Stomach (tissue), 4 donors: ENCODE measurements at regions not wholly inside any gene's neighbourhood (a gene's known extent, or its start where the extent isn't known, plus 50 kb on each side); places are given as distances from the start of the nearest gene placed in this dataset.

ENCODE experiments used
- POLR2A ChIP-seq, 4 donors: fragments of 450-650 bp; IDR thresholded peaks; one replicate each; pipeline ENCODE4 v1.6.1; 2016; ENCODE audit warnings: antibody characterized with exemption in 4 of 4, control low read depth in 2 of 4, mild to moderate bottlenecking in 1 of 4, moderate library complexity in 1 of 4
- TF ChIP-seq, protein P1 (sequence below), 7 experiments: fragments of 450-650 bp in 4 of 7; fragments of 200-600 bp in 3 of 7; sonication (generic) in 3 of 7; IDR thresholded peaks; one replicate each; pipeline ENCODE4 v1.5.1; 2016 to 2019; ENCODE audit warnings: antibody characterized with exemption in 7 of 7, control low read depth in 2 of 7, mild to moderate bottlenecking in 1 of 7

DNA sequence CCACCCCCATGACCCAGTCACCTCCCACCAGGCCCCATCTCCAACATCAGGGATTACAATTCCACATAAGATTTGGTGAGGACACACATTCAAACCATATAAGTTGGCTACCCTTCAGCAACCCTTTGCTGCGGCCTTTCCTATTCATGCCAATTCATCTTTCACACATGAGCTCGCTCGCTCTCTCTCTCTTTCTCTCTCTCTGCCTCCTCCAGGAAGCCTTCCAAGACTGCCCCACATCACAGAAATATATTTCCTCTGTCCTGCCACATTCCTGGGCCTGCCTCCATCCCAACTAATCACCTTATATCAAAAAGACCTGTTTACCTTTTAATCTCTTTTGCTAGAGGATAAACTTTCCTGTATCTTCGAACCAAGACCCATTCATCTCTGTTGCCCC is 188.9 kb downstream of the TTC32 start:
- no peak for TF ChIP-seq POLR2A (IDR thresholded peaks at IDR 0.05)
- TF ChIP-seq, protein P1, sequence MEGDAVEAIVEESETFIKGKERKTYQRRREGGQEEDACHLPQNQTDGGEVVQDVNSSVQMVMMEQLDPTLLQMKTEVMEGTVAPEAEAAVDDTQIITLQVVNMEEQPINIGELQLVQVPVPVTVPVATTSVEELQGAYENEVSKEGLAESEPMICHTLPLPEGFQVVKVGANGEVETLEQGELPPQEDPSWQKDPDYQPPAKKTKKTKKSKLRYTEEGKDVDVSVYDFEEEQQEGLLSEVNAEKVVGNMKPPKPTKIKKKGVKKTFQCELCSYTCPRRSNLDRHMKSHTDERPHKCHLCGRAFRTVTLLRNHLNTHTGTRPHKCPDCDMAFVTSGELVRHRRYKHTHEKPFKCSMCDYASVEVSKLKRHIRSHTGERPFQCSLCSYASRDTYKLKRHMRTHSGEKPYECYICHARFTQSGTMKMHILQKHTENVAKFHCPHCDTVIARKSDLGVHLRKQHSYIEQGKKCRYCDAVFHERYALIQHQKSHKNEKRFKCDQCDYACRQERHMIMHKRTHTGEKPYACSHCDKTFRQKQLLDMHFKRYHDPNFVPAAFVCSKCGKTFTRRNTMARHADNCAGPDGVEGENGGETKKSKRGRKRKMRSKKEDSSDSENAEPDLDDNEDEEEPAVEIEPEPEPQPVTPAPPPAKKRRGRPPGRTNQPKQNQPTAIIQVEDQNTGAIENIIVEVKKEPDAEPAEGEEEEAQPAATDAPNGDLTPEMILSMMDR (IDR thresholded peaks at IDR 0.05), result no peak
